Gastroesophageal sphincter (tissue), 4 donors: ENCODE measurements at regions not wholly inside any gene's neighbourhood (a gene's known extent, or its start where the extent isn't known, plus 50 kb on each side); places are given as distances from the start of the nearest gene placed in this dataset.
A peak's percentile ranks its signal among the peaks of the same experiment; 100 is the strongest.

Experiments used
- ATAC-seq: fragments of 150-250 bp; one replicate; pipeline ENCODE4 v1.9.1; 2016; ENCODE audit warnings: mild to moderate bottlenecking, moderate library complexity
- H3K27ac ChIP-seq, 4 donors: fragments of 200-600 bp; sonication (generic) in 3 of 4; 1 replicate in 3 of 4; 2 replicates in 1 of 4; pipeline ENCODE4 v1.5.1; 2016 to 2019
- H3K27me3 ChIP-seq: fragments of 200-600 bp; sonication (generic); one replicate; pipeline ENCODE4 v1.5.1; 2019
- H3K36me3 ChIP-seq, 2 donors: fragments of 200-600 bp; sonication (generic); one replicate each; pipeline ENCODE4 v1.5.1; 2019; ENCODE audit warnings: control low read depth in 1 of 2
- H3K4me1 ChIP-seq, 3 donors: fragments of 200-600 bp; sonication (generic); 1 replicate in 2 of 3; 2 replicates in 1 of 3; pipeline ENCODE4 v1.5.1; 2016 to 2019; ENCODE audit warnings: control low read depth in 2 of 3
- H3K4me3 ChIP-seq, 2 donors: fragments of 200-600 bp; sonication (generic); one replicate each; pipeline ENCODE4 v1.5.1; 2019; ENCODE audit warnings: mild to moderate bottlenecking in 1 of 2, moderate library complexity in 1 of 2
- H3K9me3 ChIP-seq, 3 donors: fragments of 200-600 bp; sonication (generic); one replicate each; pipeline ENCODE4 v1.5.1; 2017 to 2019; ENCODE audit warnings: control low read depth in 2 of 3
- EP300 ChIP-seq: sonication (generic); formaldehyde crosslinking; IDR thresholded peaks from one replicate; pipeline ENCODE4 v1.6.1; 2017; ENCODE audit warnings: antibody characterized with exemption, mild to moderate bottlenecking
- POLR2A ChIP-seq, 2 donors: fragments of 450-650 bp; IDR thresholded peaks; one replicate each; pipeline ENCODE4 v1.6.1; 2017; ENCODE audit warnings: antibody characterized with exemption in 2 of 2, mild to moderate bottlenecking in 2 of 2, moderate library complexity in 1 of 2
- POLR2AphosphoS5 ChIP-seq: sonication (generic); formaldehyde crosslinking; IDR thresholded peaks from one replicate; pipeline ENCODE4 v1.6.1; 2017; ENCODE audit warnings: antibody characterized with exemption
- WGBS, 2 donors: methylation state at CpG; one replicate each; pipeline ENCODE4 v1.1.5; 2018; ENCODE audit warnings: low coverage in 1 of 2; 5-methylcytosine and 5-hydroxymethylcytosine counted together
- TF ChIP-seq, protein P1 (sequence below), 4 experiments: fragments of 200-600 bp in 2 of 4; fragments of 450-650 bp in 2 of 4; sonication (generic) in 1 of 4; IDR thresholded peaks; one replicate each; pipeline ENCODE4 v1.5.1; 2017 to 2019; ENCODE audit warnings: antibody characterized with exemption in 4 of 4, mild to moderate bottlenecking in 2 of 4, moderate library complexity in 2 of 4

DNA sequence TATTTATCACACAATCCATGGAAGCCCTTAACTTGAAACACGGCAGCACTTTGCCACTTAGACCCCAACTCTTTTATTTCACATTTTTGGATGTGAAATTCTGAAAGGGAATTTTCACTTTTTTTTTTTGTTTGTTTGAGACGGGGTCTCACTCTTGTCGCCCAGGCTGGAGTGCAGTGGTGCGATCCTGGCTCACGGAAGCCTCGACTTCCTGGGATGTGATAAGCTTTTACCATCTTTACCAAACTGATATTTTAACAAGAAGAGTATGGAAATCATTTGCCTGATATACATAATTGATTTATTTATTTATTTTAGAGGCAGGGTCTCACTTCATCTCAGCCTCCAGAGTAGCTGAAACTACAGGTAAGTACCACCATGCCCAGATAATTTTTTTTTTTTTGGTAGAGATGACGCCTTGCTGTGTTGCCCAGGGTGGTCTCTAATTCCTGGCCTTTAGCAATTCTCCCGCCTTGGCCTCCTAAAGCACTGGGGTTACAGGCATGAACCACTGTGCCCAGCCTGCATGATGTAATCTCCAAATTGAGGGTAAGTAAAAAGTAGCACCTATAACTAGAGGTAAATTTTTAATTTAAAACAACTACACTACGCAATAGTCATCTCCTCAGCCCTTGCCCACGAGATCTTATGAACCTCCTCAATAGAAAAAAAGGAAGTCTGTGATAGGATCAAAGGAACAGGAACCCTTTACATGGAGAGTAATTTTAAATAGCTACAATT is 180.7 kb upstream of the KLF14 start:
- TF ChIP-seq, protein P1, sequence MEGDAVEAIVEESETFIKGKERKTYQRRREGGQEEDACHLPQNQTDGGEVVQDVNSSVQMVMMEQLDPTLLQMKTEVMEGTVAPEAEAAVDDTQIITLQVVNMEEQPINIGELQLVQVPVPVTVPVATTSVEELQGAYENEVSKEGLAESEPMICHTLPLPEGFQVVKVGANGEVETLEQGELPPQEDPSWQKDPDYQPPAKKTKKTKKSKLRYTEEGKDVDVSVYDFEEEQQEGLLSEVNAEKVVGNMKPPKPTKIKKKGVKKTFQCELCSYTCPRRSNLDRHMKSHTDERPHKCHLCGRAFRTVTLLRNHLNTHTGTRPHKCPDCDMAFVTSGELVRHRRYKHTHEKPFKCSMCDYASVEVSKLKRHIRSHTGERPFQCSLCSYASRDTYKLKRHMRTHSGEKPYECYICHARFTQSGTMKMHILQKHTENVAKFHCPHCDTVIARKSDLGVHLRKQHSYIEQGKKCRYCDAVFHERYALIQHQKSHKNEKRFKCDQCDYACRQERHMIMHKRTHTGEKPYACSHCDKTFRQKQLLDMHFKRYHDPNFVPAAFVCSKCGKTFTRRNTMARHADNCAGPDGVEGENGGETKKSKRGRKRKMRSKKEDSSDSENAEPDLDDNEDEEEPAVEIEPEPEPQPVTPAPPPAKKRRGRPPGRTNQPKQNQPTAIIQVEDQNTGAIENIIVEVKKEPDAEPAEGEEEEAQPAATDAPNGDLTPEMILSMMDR (IDR thresholded peaks at IDR 0.05), result no peak
- TF ChIP-seq POLR2A (IDR thresholded peaks at IDR 0.05) (no peak), POLR2AphosphoS5 (no peak), EP300 (no peak)
- no peaks in the 10 kb centered on the region for H3K9me3 ChIP-seq
- no peak for ATAC-seq
- peaks cover 0 to 10% of the 10 kb centered on the region in 2 donors for H3K36me3 ChIP-seq
- no peaks in the 10 kb centered on the region for H3K27me3 ChIP-seq
- peak overlapping the region; percentile 44 to 89 (median 81) for H3K27ac ChIP-seq
- peaks cover 48 to 99% (median 49%) of the 10 kb centered on the region in 3 donors for H3K4me1 ChIP-seq
- 79 to 100% methylated on average over 1 to 9 of the region's 10 CpGs for WGBS, 2 donors
- H3K4me3 ChIP-seq, result no peak overlapping the region

DNA sequence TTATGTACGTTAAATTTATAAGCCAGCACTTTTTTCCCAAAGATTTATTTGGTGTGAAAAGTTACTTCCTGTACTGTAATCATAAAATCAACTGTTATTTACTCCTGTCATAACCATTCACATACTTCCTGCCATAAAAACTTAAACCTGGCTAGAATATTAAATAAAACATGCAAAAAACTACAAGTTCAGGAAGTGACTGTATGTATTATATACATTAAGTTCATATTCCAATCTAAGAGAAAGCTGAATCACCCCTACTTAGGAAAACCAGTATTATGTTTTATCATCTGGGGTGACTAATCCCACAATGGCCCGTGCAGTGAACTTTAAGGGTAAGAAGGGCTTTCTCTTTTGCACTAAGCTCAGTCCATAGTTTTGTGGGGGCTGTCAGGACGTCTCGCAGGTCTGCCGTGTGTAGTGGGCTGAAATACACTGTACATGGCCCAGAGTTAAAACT is 183.7 kb upstream of the KLF14 start:
- ATAC-seq, result no peak
- Histone ChIP-seq H3K27ac (peak overlapping the region in 3 of 4 donors; percentile 18 to 82 (median 80)), H3K4me1 (peaks cover 39 to 98% (median 40%) of the 10 kb centered on the region in 3 donors), H3K9me3 (no peaks in the 10 kb centered on the region), H3K27me3 (no peaks in the 10 kb centered on the region), H3K36me3 (peaks cover 0 to 18% of the 10 kb centered on the region in 2 donors), H3K4me3 (no peak overlapping the region)
- TF ChIP-seq POLR2A (IDR thresholded peaks at IDR 0.05), result no peak
- TF ChIP-seq POLR2AphosphoS5, result no peak
- TF ChIP-seq, protein P1 (IDR thresholded peaks at IDR 0.05), result no peak
- TF ChIP-seq EP300, result no peak
- 82 to 85% methylated on average over 5 of the region's 5 CpGs for WGBS, 2 donors

DNA sequence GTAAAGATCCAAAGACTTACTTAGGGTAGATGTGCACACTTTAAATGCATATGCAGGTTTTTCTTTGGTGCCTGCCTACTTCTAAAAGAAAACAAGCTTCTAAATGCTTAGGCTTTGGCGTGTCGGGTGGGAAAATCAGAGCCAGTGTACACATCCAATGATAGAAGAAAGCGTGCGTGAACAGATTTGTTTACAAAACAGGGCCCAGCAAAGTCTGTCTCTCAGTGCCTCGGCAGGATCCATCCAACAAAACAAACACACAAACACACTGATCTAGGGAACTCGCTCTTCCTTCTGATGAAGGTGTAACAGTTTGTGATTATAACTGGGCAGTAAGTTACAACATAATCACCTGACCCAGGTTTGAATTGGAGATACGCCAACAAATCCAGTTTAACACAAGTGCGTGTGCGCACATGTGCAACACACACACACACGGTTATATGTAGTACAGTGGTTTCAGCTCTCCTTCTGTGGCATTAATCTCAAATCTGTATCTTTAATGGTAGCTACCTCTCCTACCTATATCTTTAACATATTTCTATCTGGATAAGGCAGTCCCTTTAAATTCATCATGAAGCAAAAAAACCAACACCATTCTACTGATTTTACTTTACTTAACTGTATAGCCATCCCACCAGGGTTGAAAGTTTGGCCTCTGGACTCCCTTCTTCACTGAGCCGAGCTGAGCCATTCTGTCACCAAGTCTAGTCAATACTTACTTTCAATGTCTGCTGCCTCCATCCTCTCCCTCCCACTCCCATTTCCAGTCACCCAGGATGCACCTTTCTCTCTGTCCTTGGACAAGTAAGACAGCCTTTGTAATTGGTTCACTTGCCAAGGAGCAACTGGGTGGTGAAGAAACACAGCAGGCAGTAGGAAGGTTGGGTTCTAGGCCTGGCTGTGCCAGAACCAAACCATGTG is 184.4 kb upstream of the KLF14 start:
- peaks cover 36 to 99% (median 39%) of the 10 kb centered on the region in 3 donors for H3K4me1 ChIP-seq
- WGBS, 2 donors, result 85 to 87% methylated on average over 10 to 11 of the region's 11 CpGs
- H3K4me3 ChIP-seq, result no peak overlapping the region
- peaks cover 0 to 18% of the 10 kb centered on the region in 2 donors for H3K36me3 ChIP-seq
- no peaks in the 10 kb centered on the region for H3K9me3 ChIP-seq
- TF ChIP-seq, protein P1 (IDR thresholded peaks at IDR 0.05), result no peak
- no peak for TF ChIP-seq POLR2AphosphoS5
- no peak for TF ChIP-seq EP300
- TF ChIP-seq POLR2A (IDR thresholded peaks at IDR 0.05), result no peak
- no peaks in the 10 kb centered on the region for H3K27me3 ChIP-seq
- ATAC-seq, result no peak
- peak overlapping the region in 3 of 4 donors; percentile 27 to 80 (median 47) for H3K27ac ChIP-seq

DNA sequence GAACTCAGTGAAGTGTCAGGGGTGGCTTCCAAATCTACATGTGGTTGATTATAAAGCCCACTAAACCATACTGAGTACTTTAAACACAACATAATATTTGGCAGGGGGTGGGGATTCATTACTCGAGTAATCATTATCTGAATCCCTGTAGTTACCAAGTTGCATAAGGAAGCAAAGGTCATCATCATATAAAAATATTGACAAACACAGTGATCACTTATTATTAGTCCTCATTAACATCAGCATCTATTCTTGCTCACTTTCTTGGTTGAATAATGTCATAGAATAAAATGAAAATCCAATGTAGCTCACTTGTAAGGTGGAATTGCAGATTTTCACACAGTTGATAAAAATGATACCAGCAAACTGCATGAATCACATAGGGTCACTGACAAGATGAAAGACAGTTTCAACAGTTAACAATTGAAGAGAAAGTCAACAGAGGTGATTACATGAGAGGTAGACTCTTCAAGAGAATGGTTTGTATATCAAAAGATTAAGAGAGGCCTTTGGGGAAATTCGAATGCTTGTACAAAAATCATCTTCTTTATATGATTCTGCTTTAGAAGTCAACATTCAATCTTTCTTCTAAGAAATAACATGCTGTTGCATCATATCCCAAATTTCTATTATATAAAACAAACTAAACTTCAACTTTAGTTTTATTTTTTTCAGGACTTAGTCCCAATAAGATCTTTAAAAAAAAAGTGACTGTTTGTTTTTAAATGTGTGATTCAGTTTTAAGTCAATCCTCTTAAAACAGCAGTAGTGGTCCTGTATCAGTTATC is 185.5 kb upstream of the KLF14 start:
- Histone ChIP-seq H3K27me3 (no peaks in the 10 kb centered on the region), H3K36me3 (peaks cover 0 to 18% of the 10 kb centered on the region in 2 donors), H3K9me3 (no peaks in the 10 kb centered on the region), H3K4me3 (no peak overlapping the region), H3K4me1 (peaks cover 25 to 99% (median 29%) of the 10 kb centered on the region in 3 donors), H3K27ac (peak overlapping the region in 3 of 4 donors; percentile 27 to 80 (median 47))
- TF ChIP-seq POLR2AphosphoS5, result no peak
- TF ChIP-seq, protein P1 (IDR thresholded peaks at IDR 0.05), result no peak
- TF ChIP-seq EP300, result no peak
- no peak for TF ChIP-seq POLR2A (IDR thresholded peaks at IDR 0.05)
- ATAC-seq, result no peak
- WGBS, 2 donors, result 76 to 100% methylated on average over 2 of the region's 2 CpGs
